ENCODE measurements at regions not wholly inside any gene's neighbourhood (a gene's known extent, or its start where the extent isn't known, plus 50 kb on each side); places are given as distances from the start of the nearest gene placed in this dataset.

- TF ChIP-seq CTCF (IDR thresholded peaks at IDR 0.05; ENCODE audit: control extremely low read depth, extremely low read depth, low read depth, missing control alignments): no peak
- POLR2A ChIA-PET: no interaction called here
- DNase-seq (ENCODE audit: extremely low spot score): no peak
- CTCF ChIA-PET: no interaction called here
Observed at GRCh38 chr20:40433341-40433861, 255.6 kb downstream of the MAFB start.

GRCh38 chr20:40431611-40432010 lies 257.4 kb downstream of the MAFB start:
- ChIA-PET CTCF (no interaction called here), POLR2A (no interaction called here)
- TF ChIP-seq CTCF (IDR thresholded peaks at IDR 0.05; ENCODE audit: control extremely low read depth, extremely low read depth, low read depth, missing control alignments): no peak
- no peak for DNase-seq (ENCODE audit: extremely low spot score)

GRCh38 chr20:40431112-40431511 lies 257.9 kb downstream of the MAFB start:
- ChIA-PET CTCF (interaction anchor here (1.4 kb wide), 1 partner anchor 10 kb away, joined by 5 read pairs; no protein-coding TSS in a partner anchor), POLR2A (no interaction called here)
- DNase-seq (ENCODE audit: extremely low spot score): no peak
- no peak for TF ChIP-seq CTCF (IDR thresholded peaks at IDR 0.05; ENCODE audit: control extremely low read depth, extremely low read depth, low read depth, missing control alignments)

GRCh38 chr20:40427026-40427425 lies 262.0 kb downstream of the MAFB start:
- POLR2A ChIA-PET: no interaction called here
- CTCF ChIA-PET: no interaction called here
- DNase-seq (ENCODE audit: extremely low spot score): no peak
- no peak for TF ChIP-seq CTCF (IDR thresholded peaks at IDR 0.05; ENCODE audit: control extremely low read depth, extremely low read depth, low read depth, missing control alignments)

- CTCF ChIA-PET: no interaction called here
- POLR2A ChIA-PET: no interaction called here
- no peak for TF ChIP-seq CTCF (IDR thresholded peaks at IDR 0.05; ENCODE audit: control extremely low read depth, extremely low read depth, low read depth, missing control alignments)
- DNase-seq (ENCODE audit: extremely low spot score): no peak
Observed at GRCh38 chr20:40424695-40425094, 264.3 kb downstream of the MAFB start.

GRCh38 chr20:40422656-40423055 lies 266.4 kb downstream of the MAFB start:
- POLR2A ChIA-PET: no interaction called here
- no peak for TF ChIP-seq CTCF (IDR thresholded peaks at IDR 0.05; ENCODE audit: control extremely low read depth, extremely low read depth, low read depth, missing control alignments)
- CTCF ChIA-PET: interaction anchor here (1.5 to 2.7 kb wide), 3 partner anchors 8 to 27 kb away, joined by 3 to 9 read pairs (median 5); no protein-coding TSS in a partner anchor
- no peak for DNase-seq (ENCODE audit: extremely low spot score)

- ChIA-PET CTCF (no interaction called here), POLR2A (no interaction called here)
- DNase-seq (ENCODE audit: extremely low spot score): no peak
- TF ChIP-seq CTCF (IDR thresholded peaks at IDR 0.05; ENCODE audit: control extremely low read depth, extremely low read depth, low read depth, missing control alignments): no peak
Observed at GRCh38 chr20:40416274-40416673, 272.8 kb downstream of the MAFB start.

Measured in GM10248 (cell line).